ENCODE measurements at regions not wholly inside any gene's neighbourhood (a gene's known extent, or its start where the extent isn't known, plus 50 kb on each side); places are given as distances from the start of the nearest gene placed in this dataset.

- intact Hi-C loops (cut with micrococcal nuclease; ENCODE audit: unreplicated experiment): no loop called here
- Mint-ChIP-seq H3K4me1 (ENCODE audit: low read depth, unreplicated experiment) (no peaks in the 10 kb centered on the region), H3K9me3 (ENCODE audit: low read depth, unreplicated experiment) (no peaks in the 10 kb centered on the region), H3K27ac (ENCODE audit: unreplicated experiment) (no peak overlapping the region), H3K27me3 (ENCODE audit: unreplicated experiment) (peaks cover 27% of the 10 kb centered on the region), H3K36me3 (ENCODE audit: insufficient read depth, unreplicated experiment) (no peaks in the 10 kb centered on the region), H3K4me3 (ENCODE audit: low read depth, unreplicated experiment) (no peak overlapping the region)
- TF ChIP-seq CTCF (IDR thresholded peaks at IDR 0.05; ENCODE audit: unreplicated experiment): no peak
- no peak for DNase-seq
- CTCF ChIA-PET: no interaction called here
- BruUV-seq (replicated peaks): no TSS peak
Observed at GRCh38 chr10:120387326-120387725, 69.7 kb upstream of the PLPP4 start.

GRCh38 chr10:120392245-120392644, 64.8 kb upstream of the PLPP4 start:
- Mint-ChIP-seq H3K4me1 (ENCODE audit: low read depth, unreplicated experiment) (no peaks in the 10 kb centered on the region), H3K4me3 (ENCODE audit: low read depth, unreplicated experiment) (no peak overlapping the region), H3K9me3 (ENCODE audit: low read depth, unreplicated experiment) (peaks cover 4% of the 10 kb centered on the region), H3K27ac (ENCODE audit: unreplicated experiment) (no peak overlapping the region), H3K36me3 (ENCODE audit: insufficient read depth, unreplicated experiment) (no peaks in the 10 kb centered on the region), H3K27me3 (ENCODE audit: unreplicated experiment) (peaks cover 20% of the 10 kb centered on the region)
- no TSS peak for BruUV-seq (replicated peaks)
- intact Hi-C loops (cut with micrococcal nuclease; ENCODE audit: unreplicated experiment): no loop called here
- TF ChIP-seq CTCF (IDR thresholded peaks at IDR 0.05; ENCODE audit: unreplicated experiment): no peak
- CTCF ChIA-PET: no interaction called here
- DNase-seq: no peak

DNA sequence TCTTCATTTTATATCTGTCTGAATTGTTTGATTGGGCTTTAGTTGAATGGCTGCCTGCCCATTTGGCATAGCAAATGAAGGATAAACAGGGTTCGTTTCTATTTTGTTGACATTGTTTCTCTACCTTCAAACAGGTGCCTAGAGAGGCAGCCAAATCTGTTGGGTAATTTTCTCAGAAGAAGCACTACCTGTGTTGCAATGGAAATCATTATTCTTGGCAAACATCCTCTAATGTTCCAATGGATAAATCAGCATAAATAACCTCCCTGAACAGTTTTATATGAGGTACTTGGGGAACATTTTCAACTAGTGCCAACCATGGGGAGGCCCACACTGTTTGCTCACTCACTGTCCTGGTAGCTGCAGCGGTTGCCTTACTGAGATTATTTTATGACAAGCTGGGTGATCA, 64.4 kb upstream of the PLPP4 start:
- no peak for TF ChIP-seq CTCF (IDR thresholded peaks at IDR 0.05; ENCODE audit: unreplicated experiment)
- H3K4me1 Mint-ChIP-seq (ENCODE audit: low read depth, unreplicated experiment): no peaks in the 10 kb centered on the region
- peaks cover 4% of the 10 kb centered on the region for H3K9me3 Mint-ChIP-seq (ENCODE audit: low read depth, unreplicated experiment)
- peaks cover 16% of the 10 kb centered on the region for H3K27me3 Mint-ChIP-seq (ENCODE audit: unreplicated experiment)
- CTCF ChIA-PET: no interaction called here
- DNase-seq: no peak
- H3K27ac Mint-ChIP-seq (ENCODE audit: unreplicated experiment): no peak overlapping the region
- no peak overlapping the region for H3K4me3 Mint-ChIP-seq (ENCODE audit: low read depth, unreplicated experiment)
- no TSS peak for BruUV-seq (replicated peaks)
- no peaks in the 10 kb centered on the region for H3K36me3 Mint-ChIP-seq (ENCODE audit: insufficient read depth, unreplicated experiment)
- intact Hi-C loops (cut with micrococcal nuclease; ENCODE audit: unreplicated experiment): no loop called here

- intact Hi-C loops (cut with micrococcal nuclease; ENCODE audit: unreplicated experiment): no loop called here
- no peaks in the 10 kb centered on the region for H3K4me1 Mint-ChIP-seq (ENCODE audit: low read depth, unreplicated experiment)
- H3K4me3 Mint-ChIP-seq (ENCODE audit: low read depth, unreplicated experiment): no peak overlapping the region
- no peak overlapping the region for H3K27ac Mint-ChIP-seq (ENCODE audit: unreplicated experiment)
- CTCF ChIA-PET: no interaction called here
- DNase-seq: no peak
- peaks cover 4% of the 10 kb centered on the region for H3K9me3 Mint-ChIP-seq (ENCODE audit: low read depth, unreplicated experiment)
- peaks cover 10% of the 10 kb centered on the region for H3K27me3 Mint-ChIP-seq (ENCODE audit: unreplicated experiment)
- no peak for TF ChIP-seq CTCF (IDR thresholded peaks at IDR 0.05; ENCODE audit: unreplicated experiment)
- no TSS peak for BruUV-seq (replicated peaks)
- no peaks in the 10 kb centered on the region for H3K36me3 Mint-ChIP-seq (ENCODE audit: insufficient read depth, unreplicated experiment)
Observed at GRCh38 chr10:120394446-120394845, 62.6 kb upstream of the PLPP4 start.

DNA sequence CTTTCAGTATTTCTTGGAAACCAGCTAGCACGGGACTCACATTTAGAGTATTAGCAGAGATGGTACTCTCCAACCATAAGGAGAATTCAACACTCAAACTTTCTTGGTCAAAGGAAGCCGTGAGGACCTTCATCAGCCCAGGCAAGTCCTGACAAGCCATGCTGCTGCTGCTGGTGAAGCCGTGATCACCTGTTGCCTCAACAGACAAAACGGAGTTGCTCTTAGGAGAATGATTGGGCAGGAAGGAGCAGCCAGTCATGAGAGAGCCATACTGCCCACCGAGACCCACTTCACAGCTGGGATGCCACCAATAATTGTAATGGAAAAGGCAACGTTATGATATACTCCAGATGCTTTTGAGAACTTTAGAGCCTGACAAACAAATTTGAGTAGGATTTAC, 60.8 kb upstream of the PLPP4 start:
- TF ChIP-seq CTCF (IDR thresholded peaks at IDR 0.05; ENCODE audit: unreplicated experiment): no peak
- CTCF ChIA-PET: no interaction called here
- H3K9me3 Mint-ChIP-seq (ENCODE audit: low read depth, unreplicated experiment): peaks cover 4% of the 10 kb centered on the region
- no peaks in the 10 kb centered on the region for H3K36me3 Mint-ChIP-seq (ENCODE audit: insufficient read depth, unreplicated experiment)
- intact Hi-C loops (cut with micrococcal nuclease; ENCODE audit: unreplicated experiment): no loop called here
- no peaks in the 10 kb centered on the region for H3K4me1 Mint-ChIP-seq (ENCODE audit: low read depth, unreplicated experiment)
- no peak overlapping the region for H3K27ac Mint-ChIP-seq (ENCODE audit: unreplicated experiment)
- no peak for DNase-seq
- no TSS peak for BruUV-seq (replicated peaks)
- no peak overlapping the region for H3K4me3 Mint-ChIP-seq (ENCODE audit: low read depth, unreplicated experiment)
- no peaks in the 10 kb centered on the region for H3K27me3 Mint-ChIP-seq (ENCODE audit: unreplicated experiment)
